ENCODE measurements at regions not wholly inside any gene's neighbourhood (a gene's known extent, or its start where the extent isn't known, plus 50 kb on each side); places are given as distances from the start of the nearest gene placed in this dataset.

DNA sequence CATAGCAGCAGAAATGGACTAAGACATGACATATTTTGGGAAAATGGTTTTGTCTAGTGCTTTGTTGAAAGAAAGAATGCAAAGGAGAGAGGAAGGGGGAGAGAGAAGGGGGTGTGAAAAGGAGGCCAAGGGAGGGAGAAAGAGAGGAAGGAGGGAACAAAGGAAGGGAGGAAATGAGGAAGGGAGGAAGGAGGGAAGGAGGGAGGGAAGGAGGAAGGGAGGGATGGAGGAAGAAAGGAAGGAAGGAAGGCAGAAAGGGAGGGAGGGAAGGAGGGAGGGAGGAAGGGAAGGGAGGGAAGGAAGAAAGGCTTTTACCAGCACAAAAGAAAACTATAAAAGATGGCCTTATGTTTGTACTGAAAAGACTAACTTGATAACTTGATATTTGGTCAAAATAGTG, 65.1 kb upstream of the ST8SIA6 start:
- TF ChIP-seq, protein P1, sequence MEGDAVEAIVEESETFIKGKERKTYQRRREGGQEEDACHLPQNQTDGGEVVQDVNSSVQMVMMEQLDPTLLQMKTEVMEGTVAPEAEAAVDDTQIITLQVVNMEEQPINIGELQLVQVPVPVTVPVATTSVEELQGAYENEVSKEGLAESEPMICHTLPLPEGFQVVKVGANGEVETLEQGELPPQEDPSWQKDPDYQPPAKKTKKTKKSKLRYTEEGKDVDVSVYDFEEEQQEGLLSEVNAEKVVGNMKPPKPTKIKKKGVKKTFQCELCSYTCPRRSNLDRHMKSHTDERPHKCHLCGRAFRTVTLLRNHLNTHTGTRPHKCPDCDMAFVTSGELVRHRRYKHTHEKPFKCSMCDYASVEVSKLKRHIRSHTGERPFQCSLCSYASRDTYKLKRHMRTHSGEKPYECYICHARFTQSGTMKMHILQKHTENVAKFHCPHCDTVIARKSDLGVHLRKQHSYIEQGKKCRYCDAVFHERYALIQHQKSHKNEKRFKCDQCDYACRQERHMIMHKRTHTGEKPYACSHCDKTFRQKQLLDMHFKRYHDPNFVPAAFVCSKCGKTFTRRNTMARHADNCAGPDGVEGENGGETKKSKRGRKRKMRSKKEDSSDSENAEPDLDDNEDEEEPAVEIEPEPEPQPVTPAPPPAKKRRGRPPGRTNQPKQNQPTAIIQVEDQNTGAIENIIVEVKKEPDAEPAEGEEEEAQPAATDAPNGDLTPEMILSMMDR (IDR thresholded peaks at IDR 0.05) = no peak
- TF ChIP-seq POLR2A (IDR thresholded peaks at IDR 0.05) (no peak), POLR2AphosphoS5 (IDR thresholded peaks at IDR 0.05) (no peak)
